GM12878 (cell line): ENCODE measurements at regions not wholly inside any gene's neighbourhood (a gene's known extent, or its start where the extent isn't known, plus 50 kb on each side); places are given as distances from the start of the nearest gene placed in this dataset.

Experiments used
- CTCF ChIP-seq, 3 experiments: IDR thresholded peaks in 2 of 3; conservative IDR thresholded peaks in 1 of 3; 2 replicates each; pipeline ENCODE4 v1.5.1; 2011; ENCODE audit warnings: low read depth in 3 of 3, low read length in 3 of 3, mild to moderate bottlenecking in 3 of 3, control low read depth in 2 of 3, moderate library complexity in 2 of 3, inconsistent platforms in 1 of 3, mixed read lengths in 1 of 3; ENCODE audit not compliant: control insufficient read depth in 2 of 3, insufficient read depth in 1 of 3; ENCODE audit errors: extremely low read depth in 1 of 3
- E4F1 ChIP-seq: fragments of 450-650 bp; IDR thresholded peaks from 2 replicates; pipeline ENCODE4 v1.6.1; 2018; ENCODE audit warnings: borderline replicate concordance, mild to moderate bottlenecking; ENCODE audit not compliant: partially characterized antibody
- ETV6 ChIP-seq, 2 experiments: fragments of 450-650 bp in 1 of 2; IDR thresholded peaks in 1 of 2; conservative IDR thresholded peaks in 1 of 2; 2 replicates each; pipeline ENCODE4 v1.6.1; 2014; ENCODE audit warnings: antibody characterized with exemption in 1 of 2, borderline replicate concordance in 1 of 2, low read depth in 1 of 2, mild to moderate bottlenecking in 1 of 2, moderate library complexity in 1 of 2
- HDAC6 ChIP-seq: fragments of 200-600 bp; sonication (generic); IDR thresholded peaks from one replicate; pipeline ENCODE4 v1.8.0; 2017; ENCODE audit warnings: antibody characterized with exemption; ENCODE audit not compliant: unreplicated experiment
- JUND ChIP-seq: IDR thresholded peaks from 2 replicates; pipeline ENCODE4 v1.6.1; 2012; ENCODE audit warnings: low read depth, mild to moderate bottlenecking, low read length, improper control_type of control experiment, moderate library complexity
- NFIC ChIP-seq: IDR thresholded peaks from 2 replicates; pipeline ENCODE4 v1.6.1; 2012; ENCODE audit warnings: low read depth, mild to moderate bottlenecking, inconsistent platforms, low read length, moderate library complexity

- TF ChIP-seq JUND (no peak), HDAC6 (no peak), ETV6 (conservative IDR thresholded peaks at IDR 0.05 in 1 of 2, IDR thresholded peaks at IDR 0.05 in 1 of 2; ENCODE audit: borderline replicate concordance in 1 of 2, low read depth in 1 of 2) (no peak), E4F1 (no peak), NFIC (no peak), CTCF (IDR thresholded peaks at IDR 0.05 in 2 of 3, conservative IDR thresholded peaks at IDR 0.05 in 1 of 3; ENCODE audit: control insufficient read depth in 2 of 3, extremely low read depth in 1 of 3, insufficient read depth in 1 of 3, low read depth in 3 of 3, low read length in 3 of 3) (no peak)
Observed at GRCh38 chr1:209038316-209038715, 545.2 kb upstream of the CAMK1G start.
